Astrocyte (in vitro differentiated cells and primary cell): ENCODE measurements at regions not wholly inside any gene's neighbourhood (a gene's known extent, or its start where the extent isn't known, plus 50 kb on each side); places are given as distances from the start of the nearest gene placed in this dataset.

Experiments used
- CTCF ChIP-seq: IDR thresholded peaks from 2 replicates; pipeline ENCODE4 v1.5.1; 2011; ENCODE audit warnings: low read depth, mild to moderate bottlenecking, inconsistent platforms, low read length, moderate library complexity; ENCODE audit not compliant: insufficient read depth
- EZH2 ChIP-seq: IDR thresholded peaks from 2 replicates; pipeline ENCODE4 v1.6.1; 2012; ENCODE audit warnings: mild to moderate bottlenecking, low read length, inconsistent platforms; ENCODE audit not compliant: insufficient read depth

GRCh38 chr4:189385579-189385978, 555.1 kb upstream of the FRG1 start:
- TF ChIP-seq CTCF (no peak), EZH2 (no peak)
